ENCODE measurements at regions not wholly inside any gene's neighbourhood (a gene's known extent, or its start where the extent isn't known, plus 50 kb on each side); places are given as distances from the start of the nearest gene placed in this dataset.

- H3K9me3 ChIP-seq (replicated peaks): no peaks in the 10 kb centered on the region
- no peak overlapping the region for H3K4me3 ChIP-seq
- H3K27ac ChIP-seq: no peak overlapping the region
- no peaks in the 10 kb centered on the region for H3K36me3 ChIP-seq
- H3K27me3 ChIP-seq: no peaks in the 10 kb centered on the region; the same call in 1 of the 2 replicates
- no peak for DNase-seq
- H3K4me1 ChIP-seq: no peaks in the 10 kb centered on the region; the same call in 1 of the 2 replicates
Measured at GRCh38 chr3:14252321-14253021, 73.9 kb downstream of the LSM3 start.

GRCh38 chr3:14253022-14253706 is 74.5 kb downstream of the LSM3 start:
- no peak for DNase-seq
- Histone ChIP-seq H3K36me3 (no peaks in the 10 kb centered on the region), H3K4me3 (no peak overlapping the region), H3K9me3 (replicated peaks) (no peaks in the 10 kb centered on the region), H3K27me3 (no peaks in the 10 kb centered on the region; the same call in 1 of the 2 replicates), H3K4me1 (no peaks in the 10 kb centered on the region; the same call in 1 of the 2 replicates), H3K27ac (no peak overlapping the region)

GRCh38 chr3:14253707-14254382 is 75.2 kb downstream of the LSM3 start:
- no peaks in the 10 kb centered on the region; the same call in 1 of the 2 replicates for H3K4me1 ChIP-seq

GRCh38 chr3:14254812-14255702 is 76.4 kb downstream of the LSM3 start:
- no peak overlapping the region for H3K4me3 ChIP-seq
- DNase-seq: no peak
- no peak overlapping the region for H3K27ac ChIP-seq
- H3K27me3 ChIP-seq: no peaks in the 10 kb centered on the region; the same call in 1 of the 2 replicates
- no peaks in the 10 kb centered on the region for H3K36me3 ChIP-seq
- no peaks in the 10 kb centered on the region; the same call in 1 of the 2 replicates for H3K4me1 ChIP-seq
- no peaks in the 10 kb centered on the region for H3K9me3 ChIP-seq (replicated peaks)

More at GRCh38 chr3:14253707-14254382, 75.2 kb downstream of the LSM3 start:
- Histone ChIP-seq H3K36me3 (no peaks in the 10 kb centered on the region), H3K4me3 (no peak overlapping the region), H3K27me3 (no peaks in the 10 kb centered on the region; the same call in 1 of the 2 replicates), H3K9me3 (replicated peaks) (no peaks in the 10 kb centered on the region), H3K27ac (no peak overlapping the region)
- no peak for DNase-seq

- Histone ChIP-seq H3K9me3 (replicated peaks) (no peaks in the 10 kb centered on the region), H3K36me3 (no peaks in the 10 kb centered on the region), H3K27me3 (no peaks in the 10 kb centered on the region), H3K4me1 (no peaks in the 10 kb centered on the region; the same call in 1 of the 2 replicates), H3K27ac (no peak overlapping the region), H3K4me3 (no peak overlapping the region)
- DNase-seq: no peak
Measured at GRCh38 chr3:14256046-14256445, 77.4 kb downstream of the LSM3 start.

- no peaks in the 10 kb centered on the region for H3K27me3 ChIP-seq
- H3K27ac ChIP-seq: no peak overlapping the region
- peaks cover 2% of the 10 kb centered on the region; the same call in 1 of the 2 replicates for H3K4me1 ChIP-seq
- no peaks in the 10 kb centered on the region for H3K9me3 ChIP-seq (replicated peaks)
- no peak for DNase-seq
- no peak overlapping the region for H3K4me3 ChIP-seq
- no peaks in the 10 kb centered on the region for H3K36me3 ChIP-seq
Measured at GRCh38 chr3:14256561-14257342, 78.1 kb downstream of the LSM3 start.

- no peaks in the 10 kb centered on the region for H3K9me3 ChIP-seq (replicated peaks)
- H3K4me3 ChIP-seq: no peak overlapping the region
- H3K4me1 ChIP-seq: peaks cover 5% of the 10 kb centered on the region; the same call in 1 of the 2 replicates
- no peaks in the 10 kb centered on the region for H3K36me3 ChIP-seq
- no peak for DNase-seq
- H3K27me3 ChIP-seq: no peaks in the 10 kb centered on the region
- no peak overlapping the region for H3K27ac ChIP-seq
Measured at GRCh38 chr3:14258906-14259904, 80.6 kb downstream of the LSM3 start.

GRCh38 chr3:14260463-14260862 is 81.8 kb downstream of the LSM3 start:
- Histone ChIP-seq H3K27me3 (no peaks in the 10 kb centered on the region), H3K9me3 (replicated peaks) (no peaks in the 10 kb centered on the region), H3K27ac (no peak overlapping the region), H3K36me3 (no peaks in the 10 kb centered on the region), H3K4me1 (peaks cover 7% of the 10 kb centered on the region; the same call in 1 of the 2 replicates), H3K4me3 (no peak overlapping the region)
- no peak for DNase-seq

- peak; percentile 77 to 89 for DNase-seq
- H3K9me3 ChIP-seq (replicated peaks): no peaks in the 10 kb centered on the region
- no peak overlapping the region for H3K4me3 ChIP-seq
- no peaks in the 10 kb centered on the region for H3K27me3 ChIP-seq
- H3K27ac ChIP-seq: no peak overlapping the region
- H3K36me3 ChIP-seq: no peaks in the 10 kb centered on the region
- H3K4me1 ChIP-seq: peaks cover 12% of the 10 kb centered on the region; the same call in 1 of the 2 replicates
Measured at GRCh38 chr3:14261229-14261628, 82.6 kb downstream of the LSM3 start.

- H3K36me3 ChIP-seq: no peaks in the 10 kb centered on the region
- no peak for DNase-seq
- H3K27me3 ChIP-seq: no peaks in the 10 kb centered on the region
- H3K4me3 ChIP-seq: no peak overlapping the region
- H3K4me1 ChIP-seq: peaks cover 19% of the 10 kb centered on the region; the same call in 1 of the 2 replicates
- no peaks in the 10 kb centered on the region for H3K9me3 ChIP-seq (replicated peaks)
- no peak overlapping the region for H3K27ac ChIP-seq
Measured at GRCh38 chr3:14262212-14262611, 83.6 kb downstream of the LSM3 start.

- Histone ChIP-seq H3K4me3 (no peak overlapping the region), H3K27ac (no peak overlapping the region), H3K4me1 (peaks cover 19% of the 10 kb centered on the region; the same call in 1 of the 2 replicates), H3K27me3 (no peaks in the 10 kb centered on the region), H3K9me3 (replicated peaks) (no peaks in the 10 kb centered on the region), H3K36me3 (no peaks in the 10 kb centered on the region)
- DNase-seq: no peak
Measured at GRCh38 chr3:14262867-14263266, 84.2 kb downstream of the LSM3 start.

- H3K27ac ChIP-seq: no peak overlapping the region
- no peaks in the 10 kb centered on the region for H3K27me3 ChIP-seq
- no peaks in the 10 kb centered on the region for H3K36me3 ChIP-seq
- no peaks in the 10 kb centered on the region for H3K9me3 ChIP-seq (replicated peaks)
- no peak for DNase-seq
- H3K4me3 ChIP-seq: no peak overlapping the region
- H3K4me1 ChIP-seq: peaks cover 19% of the 10 kb centered on the region; the same call in 1 of the 2 replicates
Measured at GRCh38 chr3:14263317-14264005, 84.8 kb downstream of the LSM3 start.
